GM12878 (cell line): ENCODE measurements at regions not wholly inside any gene's neighbourhood (a gene's known extent, or its start where the extent isn't known, plus 50 kb on each side); places are given as distances from the start of the nearest gene placed in this dataset.
A peak's percentile ranks its signal among the peaks of the same experiment; 100 is the strongest.

Experiments
- ATAC-seq: fragments of 200-7000 bp; cut with Tn5 transposase; 3 replicates; pipeline ENCODE4 v1.9.1; 2020; ENCODE audit warnings: mild to moderate bottlenecking, moderate library complexity
- BruUV-seq: library from RNA; stranded (reverse); fragments of 400-500 nt; replicated peaks from 2 replicates; lab custom pipeline; 2021; lab: Mats Ljungman, UMichigan
- CTCF ChIA-PET: fragments of 300-600 bp; sonication (Branson Sonifier 250); formaldehyde crosslinking; extraction: SDS; loops from one replicate; lab custom pipeline; 2021; ENCODE audit warnings: inconsistent platforms; lab: Yijun Ruan, JAX
- POLR2A ChIA-PET: fragments of 350-600 bp; formaldehyde crosslinking; extraction: SDS; loops from one replicate; lab custom pipeline; 2021; ENCODE audit warnings: inconsistent platforms; lab: Charles Lee
- RAD21 ChIA-PET: fragments of 300-600 bp; sonication (Branson Sonifier 250); formaldehyde crosslinking; loops from one replicate; lab custom pipeline; 2023; ENCODE audit warnings: antibody characterized with exemption; ENCODE audit not compliant: unreplicated experiment; lab: Charles Lee
- SMC1A ChIA-PET: fragments of 300-600 bp; sonication (Branson Sonifier 250); formaldehyde crosslinking; loops from one replicate; lab custom pipeline; 2023; ENCODE audit not compliant: unreplicated experiment, uncharacterized antibody; lab: Charles Lee
- DNase-seq: peaks from one replicate; pipeline ENCODE4 v3.0.0-alpha.2; 2011; ENCODE audit warnings: low read depth, low spot score
- FAIRE-seq: peaks from 3 replicates; lab custom pipeline; 2011; peaks lifted over from hg19 to GRCh38; lab: Jason Lieb, UNC
- H2AFZ ChIP-seq: 2 replicates; pipeline ENCODE4 v1.6.0; 2011; ENCODE audit warnings: low read depth, low read length, control low read depth; ENCODE audit not compliant: control insufficient read depth
- H3K27ac ChIP-seq: 2 replicates; pipeline ENCODE4 v1.5.1; 2011; ENCODE audit warnings: control low read depth; ENCODE audit not compliant: control insufficient read depth, insufficient read depth
- H3K27me3 ChIP-seq, 2 experiments: replicated peaks in 1 of 2; 2 replicates each; pipeline versions ENCODE4 v1.6.0 to v1.6.1; 2011; ENCODE audit warnings: low read length in 1 of 2; ENCODE audit not compliant: control insufficient read depth in 2 of 2, insufficient read depth in 2 of 2
- H3K36me3 ChIP-seq, 2 experiments: 2 replicates each; pipeline ENCODE4 v1.5.1; 2011; ENCODE audit warnings: low read length in 1 of 2; ENCODE audit not compliant: control insufficient read depth in 2 of 2, insufficient read depth in 2 of 2
- H3K4me1 ChIP-seq: 2 replicates; pipeline ENCODE4 v1.6.1; 2011; ENCODE audit warnings: mild to moderate bottlenecking, low read length, moderate library complexity, mixed read lengths; ENCODE audit not compliant: control insufficient read depth, insufficient read depth
- H3K4me2 ChIP-seq: 2 replicates; pipeline ENCODE4 v1.6.0; 2011; ENCODE audit warnings: control low read depth; ENCODE audit not compliant: control insufficient read depth, insufficient read depth
- H3K4me3 ChIP-seq: fragments of 200-600 bp; sonication (generic); 2 replicates; pipeline ENCODE4 v1.5.1; 2016
- H3K79me2 ChIP-seq: 2 replicates; pipeline ENCODE4 v1.6.0; 2011; ENCODE audit warnings: low read length; ENCODE audit not compliant: control insufficient read depth, insufficient read depth
- H3K9ac ChIP-seq: 2 replicates; pipeline ENCODE4 v1.8.0; 2011; ENCODE audit warnings: low read length, control low read depth, mixed read lengths; ENCODE audit not compliant: control insufficient read depth, insufficient read depth
- H3K9me3 ChIP-seq: replicated peaks from 3 replicates; pipeline ENCODE4 v1.5.1; 2011; ENCODE audit warnings: mild to moderate bottlenecking, low read length; ENCODE audit not compliant: control insufficient read depth, insufficient read depth
- H4K20me1 ChIP-seq: 2 replicates; pipeline ENCODE4 v1.6.0; 2011; ENCODE audit not compliant: control insufficient read depth, insufficient read depth
- CBFB ChIP-seq: IDR thresholded peaks from 2 replicates; pipeline ENCODE4 v1.6.1; 2016; ENCODE audit warnings: antibody characterized with exemption, low read depth
- CTCF ChIP-seq, 3 experiments: IDR thresholded peaks in 2 of 3; conservative IDR thresholded peaks in 1 of 3; 2 replicates each; pipeline ENCODE4 v1.5.1; 2011; ENCODE audit warnings: low read depth in 3 of 3, low read length in 3 of 3, mild to moderate bottlenecking in 3 of 3, control low read depth in 2 of 3, moderate library complexity in 2 of 3, inconsistent platforms in 1 of 3, mixed read lengths in 1 of 3; ENCODE audit not compliant: control insufficient read depth in 2 of 3, insufficient read depth in 1 of 3; ENCODE audit errors: extremely low read depth in 1 of 3
- RAD21 ChIP-seq: IDR thresholded peaks from 2 replicates; pipeline ENCODE4 v1.6.1; 2011; ENCODE audit warnings: mild to moderate bottlenecking, low read depth, low read length, moderate library complexity; ENCODE audit not compliant: insufficient read depth
- WGBS: methylation state at CpG from one replicate; pipeline ENCODE4 v1.1.6; 2016; ENCODE audit warnings: low lambda C conversion rate; ENCODE audit not compliant: insufficient replicate concordance, insufficient coverage; ENCODE audit errors: missing lambda C conversion rate; 5-methylcytosine and 5-hydroxymethylcytosine counted together
- in situ Hi-C: fragments of 300-500 bp; cut with MboI; formaldehyde crosslinking; loops from 9 replicates; pipeline ENCODE4 v1.14.3; 2018; ENCODE audit warnings: mixed read lengths
- intact Hi-C: fragments of 100-400 bp; cut with micrococcal nuclease; formaldehyde crosslinking; loops from one replicate; pipeline ENCODE4 v1.14.2; 2022; ENCODE audit not compliant: unreplicated experiment

GRCh38 chr10:78852466-78853240, 216.1 kb upstream of the ZMIZ1 start:
- Histone ChIP-seq H3K79me2 (no peaks in the 10 kb centered on the region), H3K4me1 (no peaks in the 10 kb centered on the region), H3K4me3 (no peak overlapping the region), H3K9me3 (no peaks in the 10 kb centered on the region), H3K27ac (no peak overlapping the region), H3K4me2 (no peak overlapping the region), H3K9ac (no peak overlapping the region), H3K27me3 (peaks cover 0 to 2% of the 10 kb centered on the region in 2 experiments; a peak in 2 of 4 replicates), H3K36me3 (no peaks in the 10 kb centered on the region), H4K20me1 (no peaks in the 10 kb centered on the region), H2AFZ (no peak overlapping the region)
- whole genome bisulfite sequencing: 20% methylated on average over 8 of the region's 9 CpGs
- TF ChIP-seq RAD21 (0 out of 2 replicates have a peak, but pooled peaks have one; percentile 23), CTCF (IDR thresholded peaks at IDR 0.05 in 2 of 3, conservative IDR thresholded peaks at IDR 0.05 in 1 of 3; ENCODE audit: control insufficient read depth in 2 of 3, extremely low read depth in 1 of 3, insufficient read depth in 1 of 3, low read depth in 3 of 3, low read length in 3 of 3) (peak in 2 of 3 experiments; percentile 19 to 30; a peak in 2 of 6 replicates), CBFB (no peak)
- no peak for FAIRE-seq
- BruUV-seq: no TSS peak
- 0 out of 3 replicates have a peak, but pooled peaks have one; percentile 37 for ATAC-seq
- in situ Hi-C loops: no loop called here
- CTCF ChIA-PET: interaction anchor here (0.6 to 3.2 kb wide), 5 partner anchors 12 to 543 kb away, joined by 3 to 17 read pairs (median 3); no protein-coding TSS in a partner anchor
- no peak for DNase-seq
- SMC1A ChIA-PET: interaction anchor here (0.5 to 0.9 kb wide), 2 partner anchors 263 to 1199 kb away, joined by 3 to 5 read pairs; no protein-coding TSS in a partner anchor
- POLR2A ChIA-PET: no interaction called here
- RAD21 ChIA-PET: no interaction called here
- intact Hi-C loops: loop anchor here (2.0 kb wide), 1 partner anchor 342 kb away; no protein-coding TSS in a partner anchor
